Activated T-cell treated with anti-CD3 and anti-CD28 coated beads, Interleukin-2, amount 50 U/mL, for 4 hours (primary cell): ENCODE measurements at regions not wholly inside any gene's neighbourhood (a gene's known extent, or its start where the extent isn't known, plus 50 kb on each side); places are given as distances from the start of the nearest gene placed in this dataset.

ENCODE experiments used
- ATAC-seq, 2 donors: fragments of 200-7000 bp; cut with Tn5 transposase; one replicate each; pipeline ENCODE4 v1.10.0; 2021
- DNase-seq: peaks from one replicate; pipeline ENCODE4 v3.0.0-alpha.2; 2020
- H3K27me3 Mint-ChIP-seq: one replicate; pipeline ENCODE4 v1.8.0; 2021; ENCODE audit warnings: low read depth, mixed read lengths
- H3K36me3 Mint-ChIP-seq: one replicate; pipeline ENCODE4 v1.8.0; 2022; ENCODE audit warnings: mixed read lengths; ENCODE audit not compliant: insufficient read depth
- H3K4me1 Mint-ChIP-seq: one replicate; pipeline ENCODE4 v1.8.0; 2021; ENCODE audit warnings: low read depth, mixed read lengths
- H3K4me3 Mint-ChIP-seq: one replicate; pipeline ENCODE4 v1.8.0; 2021; ENCODE audit warnings: mild to moderate bottlenecking, moderate library complexity, mixed read lengths
- H3K9me3 Mint-ChIP-seq: one replicate; pipeline ENCODE4 v1.8.0; 2021; ENCODE audit warnings: mixed read lengths

DNA sequence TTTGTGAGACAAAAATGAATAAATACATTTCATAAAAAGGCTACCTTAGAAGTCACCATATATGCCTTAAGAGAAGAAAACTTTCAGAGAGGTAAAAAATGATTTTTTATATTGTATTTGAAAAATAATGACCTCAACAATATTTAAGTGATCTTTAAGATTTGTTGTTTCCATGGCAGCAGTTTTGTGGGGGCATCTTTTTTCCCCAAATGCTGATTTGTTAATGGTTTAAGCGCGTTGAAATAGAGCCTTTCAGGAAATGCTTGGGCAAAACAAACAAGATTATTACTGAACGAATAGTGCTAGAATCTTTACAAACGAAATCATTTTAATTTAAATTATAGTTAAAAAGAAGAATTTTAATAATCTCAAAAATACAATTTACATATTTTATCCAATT is 103.1 kb upstream of the MYO16 start:
- no peak for ATAC-seq
- Mint-ChIP-seq H3K27me3 (no peaks in the 10 kb centered on the region), H3K36me3 (no peaks in the 10 kb centered on the region), H3K4me1 (no peaks in the 10 kb centered on the region), H3K9me3 (no peaks in the 10 kb centered on the region), H3K4me3 (no peak overlapping the region)
- no peak for DNase-seq

DNA sequence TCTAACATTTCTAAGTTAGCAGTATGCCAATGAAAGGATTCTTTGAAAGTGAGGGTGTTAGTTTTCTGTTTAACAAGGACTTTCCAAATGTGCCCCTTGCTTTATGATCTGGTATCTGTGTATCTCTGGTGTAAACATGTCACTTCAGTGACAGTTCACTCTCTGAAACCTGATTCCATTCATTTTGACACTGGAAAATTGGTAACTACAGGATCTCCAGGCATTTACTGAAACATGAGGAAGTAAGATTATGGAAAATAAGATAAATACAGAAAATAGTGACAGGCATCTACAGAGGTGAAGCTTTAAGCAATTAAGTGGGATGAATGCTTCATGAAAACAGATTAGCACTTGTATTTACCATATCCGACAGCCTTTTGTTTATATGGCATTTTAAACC is 101.6 kb upstream of the MYO16 start:
- no peaks in the 10 kb centered on the region for H3K4me1 Mint-ChIP-seq
- no peaks in the 10 kb centered on the region for H3K36me3 Mint-ChIP-seq
- no peaks in the 10 kb centered on the region for H3K27me3 Mint-ChIP-seq
- ATAC-seq = no peak
- H3K4me3 Mint-ChIP-seq = no peak overlapping the region
- no peaks in the 10 kb centered on the region for H3K9me3 Mint-ChIP-seq
- DNase-seq = no peak

DNA sequence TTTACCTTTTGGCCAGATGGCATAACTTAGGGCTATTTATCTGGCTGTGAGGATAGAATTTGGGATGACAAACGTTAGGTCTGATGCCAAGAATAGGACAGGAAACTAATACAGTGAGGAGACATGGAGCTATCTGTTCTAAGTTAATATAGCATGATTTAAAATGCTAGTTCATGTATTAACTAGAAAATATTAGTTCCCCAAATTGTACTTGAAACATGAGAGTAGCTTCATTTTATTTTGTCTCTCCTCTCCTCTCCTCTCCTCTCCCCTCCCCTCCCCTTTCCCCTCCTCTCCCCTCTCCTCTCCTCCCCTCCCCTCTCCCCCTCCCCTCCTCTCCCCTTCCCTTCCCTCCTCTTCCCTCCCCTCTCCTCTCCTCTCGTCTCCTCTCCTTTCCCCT is 101.1 kb upstream of the MYO16 start:
- Mint-ChIP-seq H3K36me3 (no peaks in the 10 kb centered on the region), H3K27me3 (no peaks in the 10 kb centered on the region), H3K9me3 (no peaks in the 10 kb centered on the region), H3K4me3 (no peak overlapping the region), H3K4me1 (no peaks in the 10 kb centered on the region)
- ATAC-seq = no peak
- DNase-seq = no peak

DNA sequence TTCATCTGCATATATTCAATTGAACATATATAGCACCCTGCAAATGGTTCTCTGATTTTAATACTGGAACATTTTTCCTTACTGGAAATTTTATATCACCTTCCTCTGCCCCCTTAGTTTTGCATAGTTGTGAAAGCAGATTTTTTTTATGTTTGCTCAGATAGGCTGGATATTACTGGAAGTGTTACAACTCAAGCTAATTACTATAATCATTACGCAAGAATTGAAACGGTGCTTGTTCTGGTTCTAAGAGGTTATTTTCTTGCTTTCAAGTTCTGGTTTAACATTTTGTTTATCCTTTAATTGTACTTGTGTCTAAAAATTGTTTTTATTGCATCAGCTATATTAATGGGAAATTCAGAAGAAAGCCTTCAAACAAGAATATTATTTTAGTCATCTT is 95.6 kb upstream of the MYO16 start:
- no peak for ATAC-seq
- DNase-seq = no peak
- Mint-ChIP-seq H3K4me1 (no peaks in the 10 kb centered on the region), H3K9me3 (peaks cover 3% of the 10 kb centered on the region), H3K36me3 (no peaks in the 10 kb centered on the region), H3K4me3 (no peak overlapping the region), H3K27me3 (peaks cover 7% of the 10 kb centered on the region)

DNA sequence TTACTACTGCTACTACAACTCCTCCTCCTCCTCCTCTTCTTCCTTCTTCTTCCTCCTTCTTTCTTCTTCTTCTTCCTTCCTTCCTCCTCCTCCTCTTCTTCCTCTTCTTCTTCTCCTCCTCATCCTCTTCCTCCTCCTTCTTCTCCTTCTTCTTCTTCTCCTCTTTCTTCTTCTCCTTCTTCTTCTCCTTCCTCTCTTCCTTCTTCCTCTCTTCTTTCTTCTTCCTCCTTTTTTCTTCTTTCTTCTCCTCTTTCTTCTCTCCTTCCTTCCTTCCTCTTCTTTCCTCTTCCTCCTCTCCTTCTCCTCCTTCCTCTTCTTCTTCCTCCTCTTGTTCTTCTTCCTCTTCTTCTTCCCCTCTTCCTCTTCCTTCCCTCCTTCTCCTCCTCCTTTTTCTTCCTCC is 94.7 kb upstream of the MYO16 start:
- Mint-ChIP-seq H3K27me3 (peaks cover 9% of the 10 kb centered on the region), H3K9me3 (peaks cover 3% of the 10 kb centered on the region), H3K4me3 (no peak overlapping the region), H3K4me1 (no peaks in the 10 kb centered on the region), H3K36me3 (no peaks in the 10 kb centered on the region)
- no peak for DNase-seq
- no peak for ATAC-seq

DNA sequence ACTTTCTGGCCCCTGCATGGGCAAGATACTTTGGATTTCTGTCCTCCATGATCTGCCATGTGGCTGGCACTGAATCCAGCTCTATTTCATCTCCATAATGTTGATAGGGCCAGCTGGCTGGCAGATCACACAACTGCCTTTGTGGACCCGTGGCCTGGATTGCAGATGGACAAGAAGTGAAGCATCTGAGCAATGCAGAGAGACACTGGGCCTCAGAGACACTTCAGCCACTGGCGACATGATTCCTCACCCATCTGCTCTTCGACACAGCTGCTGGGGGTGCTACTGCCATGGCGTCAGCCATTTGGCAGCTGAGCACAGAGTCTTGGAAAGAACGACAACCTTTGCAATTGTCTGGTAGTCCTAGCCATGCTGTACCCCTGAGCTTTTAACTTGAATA is 79.5 kb upstream of the MYO16 start:
- H3K4me3 Mint-ChIP-seq = no peak overlapping the region
- H3K36me3 Mint-ChIP-seq = no peaks in the 10 kb centered on the region
- peaks cover 3% of the 10 kb centered on the region for H3K9me3 Mint-ChIP-seq
- no peak for ATAC-seq
- no peaks in the 10 kb centered on the region for H3K4me1 Mint-ChIP-seq
- H3K27me3 Mint-ChIP-seq = no peaks in the 10 kb centered on the region
- no peak for DNase-seq

DNA sequence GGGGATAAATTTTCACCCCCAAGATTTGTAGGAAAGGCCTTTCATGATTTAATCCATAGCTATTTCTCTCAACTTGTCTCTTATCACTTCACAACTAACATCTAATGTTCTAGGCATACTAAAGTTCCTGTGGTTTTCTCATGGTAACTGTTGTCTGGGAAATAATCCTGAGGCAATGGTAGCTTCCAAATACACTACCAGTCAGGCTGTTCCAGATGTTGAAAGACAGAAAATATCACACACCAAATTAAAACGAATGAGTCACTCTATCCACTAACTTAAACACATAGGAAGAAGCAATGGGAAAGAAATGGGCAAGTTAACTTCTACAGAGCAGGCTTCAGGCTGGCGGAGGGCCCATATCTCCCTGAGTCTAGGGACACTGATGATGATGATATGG is 77.7 kb upstream of the MYO16 start:
- Mint-ChIP-seq H3K36me3 (no peaks in the 10 kb centered on the region), H3K4me3 (no peak overlapping the region), H3K4me1 (no peaks in the 10 kb centered on the region), H3K9me3 (peaks cover under 1% of the 10 kb centered on the region), H3K27me3 (no peaks in the 10 kb centered on the region)
- ATAC-seq = no peak
- no peak for DNase-seq

DNA sequence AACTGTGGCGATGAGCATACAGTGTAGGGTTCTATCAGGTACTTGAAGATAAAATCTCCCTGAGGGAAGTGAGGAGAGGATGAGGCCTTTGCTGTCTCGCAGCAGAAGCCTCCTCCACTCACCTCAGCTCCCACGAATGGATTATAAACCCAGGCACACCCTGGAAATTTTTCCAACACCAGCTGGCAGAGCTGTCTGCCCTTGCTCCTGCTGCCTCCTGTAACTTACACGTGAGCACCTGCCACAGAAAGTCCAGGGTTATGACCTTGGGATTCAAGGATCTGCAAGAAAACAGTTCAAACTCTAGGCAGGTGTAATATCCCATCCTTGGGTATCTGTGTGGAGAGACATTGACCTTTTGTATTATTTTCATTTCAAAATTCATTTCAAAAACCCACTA is 70.9 kb upstream of the MYO16 start:
- DNase-seq (no peak), ATAC-seq (no peak)
- Mint-ChIP-seq H3K4me1 (no peaks in the 10 kb centered on the region), H3K27me3 (no peaks in the 10 kb centered on the region), H3K9me3 (no peaks in the 10 kb centered on the region), H3K4me3 (no peak overlapping the region), H3K36me3 (no peaks in the 10 kb centered on the region)

DNA sequence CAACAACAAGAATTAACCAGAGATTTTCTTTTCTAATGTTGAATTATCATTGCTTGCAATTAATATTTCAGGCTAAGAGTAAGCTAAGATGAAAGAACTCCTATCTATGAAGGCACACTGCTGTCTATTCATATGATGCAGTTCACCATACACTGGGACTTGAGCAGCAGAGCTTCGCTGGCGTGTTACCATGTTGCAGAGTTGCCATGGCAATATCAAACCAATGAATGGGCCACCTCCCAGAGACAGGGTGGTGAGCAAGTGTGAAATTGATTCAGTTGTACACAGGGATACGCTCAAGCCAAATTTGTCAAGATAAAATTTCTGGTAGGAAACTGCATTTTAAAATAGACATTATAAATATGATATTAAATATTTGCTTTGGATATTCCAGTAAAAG is 69.3 kb upstream of the MYO16 start:
- no peak for ATAC-seq
- H3K4me3 Mint-ChIP-seq = no peak overlapping the region
- peaks cover 3% of the 10 kb centered on the region for H3K27me3 Mint-ChIP-seq
- no peak for DNase-seq
- H3K9me3 Mint-ChIP-seq = no peaks in the 10 kb centered on the region
- no peaks in the 10 kb centered on the region for H3K36me3 Mint-ChIP-seq
- H3K4me1 Mint-ChIP-seq = no peaks in the 10 kb centered on the region

DNA sequence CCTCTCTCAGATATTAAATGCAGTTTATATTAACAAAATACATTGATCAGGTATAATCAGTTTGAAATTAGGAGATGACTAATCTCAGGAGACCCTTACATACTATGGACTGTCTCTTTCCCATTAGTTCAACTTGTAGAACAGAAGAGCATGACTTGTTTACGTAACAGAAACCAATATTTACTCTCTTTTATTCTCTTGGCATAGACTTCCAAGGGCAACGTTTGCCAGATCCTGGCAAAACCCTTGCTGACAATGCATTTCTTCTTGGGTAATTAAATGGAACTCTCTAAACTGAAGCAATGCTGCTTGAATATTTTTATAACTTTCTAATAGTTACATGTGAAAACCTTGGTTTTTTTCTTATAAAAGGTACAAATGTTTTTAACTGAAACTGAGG is 68.3 kb upstream of the MYO16 start:
- Mint-ChIP-seq H3K27me3 (peaks cover 3% of the 10 kb centered on the region), H3K4me3 (no peak overlapping the region), H3K9me3 (no peaks in the 10 kb centered on the region), H3K36me3 (no peaks in the 10 kb centered on the region), H3K4me1 (no peaks in the 10 kb centered on the region)
- DNase-seq = no peak
- ATAC-seq = no peak

DNA sequence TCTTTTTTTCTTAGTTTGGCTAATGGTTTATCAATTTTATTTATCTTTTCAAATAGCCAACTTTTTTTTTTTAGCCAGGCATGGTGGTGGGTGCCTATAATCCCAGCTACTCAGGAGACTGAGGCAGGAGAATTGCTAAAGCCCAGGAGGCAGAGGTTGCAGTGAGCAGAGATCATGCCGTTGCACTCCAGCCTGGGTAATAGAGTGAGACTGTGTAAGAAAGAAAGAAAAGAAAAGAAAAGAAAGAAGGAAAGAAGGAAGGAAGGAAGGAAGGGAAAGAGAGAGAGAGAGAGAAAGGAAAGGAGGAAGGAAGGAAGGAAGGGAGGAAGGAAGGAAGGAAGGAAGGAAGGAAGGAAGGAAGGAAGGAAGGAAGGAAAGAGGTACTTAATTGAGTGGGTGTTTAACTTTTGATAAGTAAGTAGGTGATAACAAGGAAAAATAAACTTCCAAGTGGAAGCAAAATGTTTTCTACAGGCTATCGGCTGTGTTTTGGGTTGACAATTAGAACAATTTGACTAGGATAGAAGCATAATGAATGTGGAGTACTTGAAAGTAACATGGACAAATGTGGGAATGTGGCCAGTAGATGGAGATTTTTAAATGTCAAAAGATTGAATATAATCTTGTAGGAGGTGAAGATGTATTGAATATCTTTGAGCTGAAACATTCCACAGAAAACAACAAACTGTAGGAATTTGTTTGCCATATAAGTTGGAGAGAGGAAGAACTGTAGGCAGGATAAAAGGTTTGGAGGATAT is 62.8 kb upstream of the MYO16 start:
- ATAC-seq = no peak
- no peaks in the 10 kb centered on the region for H3K9me3 Mint-ChIP-seq
- H3K4me1 Mint-ChIP-seq = no peaks in the 10 kb centered on the region
- H3K4me3 Mint-ChIP-seq = no peak overlapping the region
- H3K27me3 Mint-ChIP-seq = peaks cover 3% of the 10 kb centered on the region
- no peak for DNase-seq
- H3K36me3 Mint-ChIP-seq = no peaks in the 10 kb centered on the region

DNA sequence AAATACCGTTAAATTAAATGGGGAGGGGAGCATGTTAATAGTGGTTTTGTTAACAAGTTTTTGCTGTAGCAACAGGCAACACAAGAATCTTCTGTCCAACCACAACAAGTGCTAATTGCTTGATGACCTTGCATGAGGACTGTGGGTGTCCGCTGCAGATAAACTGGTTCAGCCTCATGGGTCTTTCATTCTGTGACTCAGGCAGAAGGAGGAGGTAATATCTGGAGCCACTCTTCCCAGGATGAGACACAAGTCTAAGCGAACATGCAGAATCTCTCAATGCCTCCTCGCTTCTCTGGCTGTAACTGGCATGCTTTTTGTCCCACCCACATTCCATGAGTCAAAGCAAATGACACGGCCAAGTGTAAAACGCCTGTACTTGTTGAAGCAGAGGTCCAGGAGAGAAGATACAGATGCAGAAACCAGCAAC is 56.6 kb upstream of the MYO16 start:
- Mint-ChIP-seq H3K4me3 (no peak overlapping the region), H3K27me3 (no peaks in the 10 kb centered on the region), H3K4me1 (no peaks in the 10 kb centered on the region), H3K9me3 (no peaks in the 10 kb centered on the region), H3K36me3 (no peaks in the 10 kb centered on the region)
- no peak for DNase-seq
- no peak for ATAC-seq

DNA sequence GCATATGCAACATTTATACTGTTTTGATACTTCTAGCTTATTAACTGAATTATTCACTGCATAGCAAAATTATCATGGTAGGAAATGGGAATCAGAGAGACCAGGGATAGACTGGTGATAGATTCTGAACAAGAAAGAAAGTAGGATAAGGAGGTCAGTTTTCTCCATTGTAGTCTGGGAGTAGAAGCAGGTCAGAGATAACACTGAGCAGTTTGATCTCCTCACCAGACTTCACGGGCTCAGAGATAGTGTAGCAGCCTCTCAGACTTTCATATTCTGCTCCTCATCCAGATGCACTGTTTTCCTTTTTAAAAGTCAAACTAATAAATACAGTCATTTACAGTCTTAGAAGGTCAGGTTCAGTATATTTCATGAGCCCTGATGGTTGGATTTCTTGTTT is 56.0 kb upstream of the MYO16 start:
- ATAC-seq = no peak
- no peak for DNase-seq
- Mint-ChIP-seq H3K4me3 (no peak overlapping the region), H3K27me3 (peaks cover under 1% of the 10 kb centered on the region), H3K4me1 (no peaks in the 10 kb centered on the region), H3K9me3 (no peaks in the 10 kb centered on the region), H3K36me3 (no peaks in the 10 kb centered on the region)

DNA sequence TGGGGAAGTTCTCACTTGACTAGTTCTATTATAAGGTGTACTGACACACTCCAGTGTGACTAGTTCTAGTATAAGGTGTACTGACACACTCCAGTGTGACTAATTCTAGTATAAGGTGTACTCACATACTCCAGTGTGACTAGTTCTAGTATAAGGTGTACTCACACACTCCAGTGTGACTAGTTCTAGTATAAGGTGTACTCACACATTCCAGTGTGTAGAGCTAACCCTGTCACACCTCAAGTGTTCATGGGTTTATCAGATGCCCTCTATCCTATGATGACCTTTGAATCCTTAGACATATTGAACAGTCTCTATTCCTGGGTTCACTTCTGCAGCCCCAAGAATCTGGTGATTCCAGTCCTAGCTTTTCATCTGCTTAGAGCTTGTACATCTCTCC is 54.6 kb upstream of the MYO16 start:
- no peaks in the 10 kb centered on the region for H3K4me1 Mint-ChIP-seq
- H3K27me3 Mint-ChIP-seq = peaks cover 2% of the 10 kb centered on the region
- no peak overlapping the region for H3K4me3 Mint-ChIP-seq
- no peaks in the 10 kb centered on the region for H3K36me3 Mint-ChIP-seq
- no peak for ATAC-seq
- no peak for DNase-seq
- H3K9me3 Mint-ChIP-seq = no peaks in the 10 kb centered on the region

DNA sequence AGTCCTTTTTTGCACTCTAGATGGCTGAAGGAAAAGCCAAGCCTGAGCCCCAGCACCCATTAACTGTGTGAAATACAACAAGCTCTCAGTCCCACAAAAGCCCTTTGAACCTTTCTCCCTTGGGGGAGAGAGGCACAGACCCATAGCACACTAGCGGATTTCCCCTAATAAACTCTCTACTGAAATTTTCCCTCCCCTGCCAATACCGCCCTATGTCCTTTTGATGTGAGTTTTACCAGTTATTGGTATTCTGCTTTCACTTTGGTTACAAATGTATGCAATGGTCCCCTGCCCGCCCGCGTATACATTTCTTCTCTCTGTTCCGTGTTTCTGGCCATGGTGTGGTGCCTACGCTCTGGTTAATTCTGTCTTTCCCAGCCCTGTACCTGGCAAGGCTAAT is 54.0 kb upstream of the MYO16 start:
- Mint-ChIP-seq H3K9me3 (no peaks in the 10 kb centered on the region), H3K4me3 (no peak overlapping the region), H3K36me3 (no peaks in the 10 kb centered on the region), H3K4me1 (no peaks in the 10 kb centered on the region), H3K27me3 (peaks cover 2% of the 10 kb centered on the region)
- DNase-seq (no peak), ATAC-seq (no peak)
